Fibroblast of skin of back (primary cell): ENCODE measurements at regions not wholly inside any gene's neighbourhood (a gene's known extent, or its start where the extent isn't known, plus 50 kb on each side); places are given as distances from the start of the nearest gene placed in this dataset.

ENCODE experiments used
- DNase-seq: peaks from one replicate; pipeline ENCODE4 v3.0.0-alpha.2; 2013

DNA sequence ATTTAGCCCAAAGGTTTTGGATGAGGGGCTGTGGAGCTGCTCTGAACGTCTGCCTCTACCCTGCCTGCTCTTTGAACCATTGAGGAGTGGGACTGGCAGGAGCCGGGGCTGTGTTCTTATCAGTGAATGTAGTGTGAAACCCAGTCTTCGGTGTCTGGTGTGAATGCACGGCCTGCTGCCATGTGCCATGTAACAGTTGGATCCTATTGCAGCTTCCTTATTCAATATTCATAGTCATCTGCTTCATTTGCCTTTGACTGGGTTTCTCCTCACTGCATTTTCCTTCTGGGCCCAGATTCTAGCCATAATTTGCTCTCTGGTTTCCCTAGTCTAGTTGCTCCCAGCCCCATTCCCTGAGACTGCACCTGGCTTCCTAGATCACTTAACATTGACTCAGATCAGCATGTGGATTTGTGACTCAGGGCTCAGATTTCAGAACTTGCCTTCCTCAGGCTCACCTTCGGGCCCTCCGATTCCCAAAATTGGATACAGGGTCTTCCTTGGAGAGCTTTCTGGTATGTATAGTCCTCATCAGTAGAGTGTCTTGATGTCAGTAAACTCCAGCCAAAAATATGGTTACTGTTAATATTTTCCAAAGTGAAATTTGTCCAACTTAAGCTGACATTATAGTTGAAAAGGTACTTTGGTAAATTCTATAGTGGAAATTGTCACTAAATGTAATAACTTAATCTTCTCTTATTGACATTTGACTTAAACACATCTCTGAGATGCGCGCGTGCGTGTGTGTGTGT is 94.0 kb upstream of the DDIT4L start:
- no peak for DNase-seq

DNA sequence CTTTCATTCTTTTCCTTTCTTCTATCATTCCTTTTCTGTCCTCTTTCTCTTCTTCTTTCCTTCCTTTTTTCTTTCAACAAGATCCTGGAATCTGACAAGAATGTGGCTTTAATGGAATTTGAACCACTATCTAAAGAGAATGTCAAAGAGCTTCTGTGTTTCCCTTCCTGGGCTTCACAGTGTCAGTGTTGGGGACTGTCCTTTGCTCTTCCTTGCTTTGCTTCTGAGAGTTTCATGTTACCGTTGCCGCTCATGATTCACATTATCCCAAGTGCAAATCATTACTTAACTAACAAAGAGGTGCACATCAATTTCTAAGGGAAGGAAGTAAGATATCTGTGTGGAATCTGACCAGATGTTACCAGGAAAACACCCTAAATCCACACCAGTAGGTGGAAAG is 90.5 kb upstream of the DDIT4L start:
- no peak for DNase-seq

DNA sequence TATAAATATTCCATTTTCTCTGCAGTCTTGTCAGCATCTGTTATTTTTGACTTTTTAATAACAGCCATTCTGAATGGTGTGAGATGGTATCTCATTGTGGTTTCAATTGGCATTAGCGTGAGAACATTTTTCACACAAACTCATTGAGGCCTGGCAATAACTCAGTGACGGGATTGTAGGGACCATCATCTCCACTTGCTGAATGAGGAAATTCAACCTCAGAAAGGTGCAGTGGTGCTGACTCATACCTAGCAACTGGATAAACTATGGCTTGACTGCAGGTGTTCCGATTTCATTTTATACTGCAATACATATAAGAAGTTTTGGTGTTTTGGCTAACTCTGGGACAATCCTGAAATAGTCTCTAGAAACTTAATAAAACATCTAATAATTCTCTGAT is 88.3 kb upstream of the DDIT4L start:
- no peak for DNase-seq

DNA sequence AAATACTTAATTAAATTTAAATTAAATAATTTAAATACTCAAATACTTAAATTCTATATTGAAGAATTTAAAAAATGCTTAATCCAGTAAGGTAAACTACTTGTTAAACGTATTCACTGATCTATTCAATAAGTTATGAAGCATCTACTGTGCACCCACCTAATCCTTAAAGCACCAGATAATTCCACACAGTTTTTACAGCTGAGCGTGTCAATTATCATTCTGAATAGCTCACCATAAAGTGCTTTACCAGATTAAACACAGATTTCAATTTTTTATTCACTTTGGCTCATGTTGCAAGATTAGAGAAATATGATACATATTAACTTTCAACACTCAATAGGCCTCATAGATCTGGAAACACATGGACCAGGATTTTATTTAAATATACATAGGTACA is 79.2 kb upstream of the DDIT4L start:
- no peak for DNase-seq

DNA sequence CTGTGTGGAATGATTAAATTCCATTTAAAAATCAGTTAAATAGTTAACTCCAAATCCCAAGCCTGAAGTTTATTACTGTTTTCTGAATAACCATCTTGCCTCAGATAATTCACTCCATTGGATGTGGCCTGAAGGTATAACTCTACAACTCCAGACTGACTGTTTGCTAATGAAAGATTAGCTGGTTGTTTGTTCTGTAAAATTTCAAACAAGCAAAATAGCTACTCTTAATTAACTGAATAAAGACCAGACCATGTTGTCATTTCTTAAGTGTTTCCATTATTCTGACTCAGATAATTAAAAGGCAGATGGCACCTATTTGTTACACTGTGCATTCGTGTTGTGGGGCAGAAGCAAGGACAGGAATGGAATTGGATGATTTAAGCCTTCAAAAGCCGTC is 78.5 kb upstream of the DDIT4L start:
- DNase-seq: no peak

DNA sequence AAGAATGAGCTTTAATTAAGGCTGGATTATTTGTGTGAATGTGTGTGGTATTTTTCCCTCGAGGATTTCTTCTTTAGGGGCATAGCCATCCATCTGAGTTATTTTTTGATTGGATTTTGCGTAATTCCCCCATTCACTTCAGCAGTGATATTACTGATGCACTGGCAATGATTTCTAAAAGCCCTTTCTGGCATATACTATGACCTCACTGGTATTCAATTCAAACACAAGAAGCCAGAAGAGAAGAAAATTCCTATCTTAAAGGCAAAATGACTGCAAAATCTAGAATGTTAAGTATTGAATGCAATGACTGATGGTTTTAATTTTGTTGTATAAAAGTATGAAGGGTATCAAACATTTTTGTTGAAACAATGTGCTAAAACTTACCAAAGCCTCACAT is 71.1 kb upstream of the DDIT4L start:
- DNase-seq: no peak

DNA sequence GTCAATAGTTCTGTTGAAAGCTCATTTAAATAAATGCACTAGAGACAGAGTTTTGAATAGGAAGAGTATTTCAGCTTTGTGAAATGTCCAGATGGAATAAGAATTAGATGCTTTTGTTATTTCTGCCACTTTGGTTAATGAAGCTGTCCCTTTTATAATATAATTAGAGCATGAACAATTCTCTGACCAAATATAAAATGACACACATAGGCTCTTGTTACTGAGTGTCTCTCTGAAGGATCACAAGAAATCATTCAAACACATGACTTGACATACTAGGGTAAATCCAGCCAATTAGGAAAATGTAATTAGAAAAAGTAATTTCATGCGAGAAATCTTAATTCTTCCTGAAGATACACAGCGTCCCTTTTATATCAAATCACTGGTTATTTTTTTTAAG is 68.4 kb upstream of the DDIT4L start:
- DNase-seq: no peak

DNA sequence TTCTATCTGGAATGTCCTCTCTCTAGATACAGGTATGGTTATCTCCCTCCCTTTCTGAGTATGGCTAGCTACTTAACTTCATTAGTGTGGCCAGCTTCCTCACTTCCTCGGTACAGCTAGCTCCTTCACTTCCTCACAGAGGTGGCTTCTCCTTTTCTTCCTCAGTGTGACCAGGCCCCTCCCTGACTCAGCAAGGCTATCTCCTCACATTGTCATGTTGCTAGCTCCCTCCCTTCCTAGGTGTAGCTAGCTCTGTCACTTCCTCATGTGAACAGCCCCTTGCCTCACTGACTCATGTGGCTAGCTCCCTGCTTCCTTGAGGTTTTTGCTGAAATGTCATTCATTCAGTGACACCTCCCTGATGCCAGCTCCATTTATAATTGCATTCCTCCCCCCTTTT is 67.3 kb upstream of the DDIT4L start:
- no peak for DNase-seq

DNA sequence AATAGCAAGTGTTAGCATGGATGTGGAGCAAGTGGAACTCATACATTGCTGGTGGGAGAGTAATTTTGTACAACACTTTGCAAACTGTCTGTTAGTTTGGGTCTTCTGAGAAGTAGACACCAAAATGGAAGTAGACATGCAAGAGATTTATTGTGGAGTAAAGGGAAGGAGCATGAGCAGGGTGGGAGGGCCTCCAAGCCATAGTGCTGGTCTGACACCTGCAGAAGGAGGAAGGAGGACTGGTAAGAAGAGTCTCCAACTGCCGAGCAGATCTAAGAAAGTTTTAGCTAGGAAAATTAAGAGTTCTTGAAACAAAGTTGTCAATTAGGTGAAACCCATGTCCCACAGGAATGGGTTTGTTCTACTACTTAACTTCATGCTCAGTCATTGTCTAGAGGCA is 64.0 kb upstream of the DDIT4L start:
- no peak for DNase-seq

DNA sequence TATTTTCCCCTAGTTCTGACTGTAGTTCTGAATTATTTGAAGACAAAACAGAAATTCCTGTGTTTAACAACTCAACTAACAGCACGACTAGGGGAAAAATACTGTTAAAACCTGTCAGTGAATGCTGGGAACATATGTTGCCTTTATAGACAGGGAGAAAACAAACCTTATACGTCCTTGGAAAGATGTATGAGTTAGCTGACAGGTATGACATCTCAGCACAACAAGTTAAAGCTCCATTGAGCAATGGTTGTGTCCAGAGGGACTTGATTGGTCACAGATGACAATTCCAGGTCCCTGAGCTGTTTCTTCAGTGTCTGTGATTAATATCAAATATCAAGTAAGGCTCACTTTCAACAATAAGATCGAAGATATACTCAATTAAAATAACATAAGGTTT is 58.2 kb upstream of the DDIT4L start:
- DNase-seq: no peak

DNA sequence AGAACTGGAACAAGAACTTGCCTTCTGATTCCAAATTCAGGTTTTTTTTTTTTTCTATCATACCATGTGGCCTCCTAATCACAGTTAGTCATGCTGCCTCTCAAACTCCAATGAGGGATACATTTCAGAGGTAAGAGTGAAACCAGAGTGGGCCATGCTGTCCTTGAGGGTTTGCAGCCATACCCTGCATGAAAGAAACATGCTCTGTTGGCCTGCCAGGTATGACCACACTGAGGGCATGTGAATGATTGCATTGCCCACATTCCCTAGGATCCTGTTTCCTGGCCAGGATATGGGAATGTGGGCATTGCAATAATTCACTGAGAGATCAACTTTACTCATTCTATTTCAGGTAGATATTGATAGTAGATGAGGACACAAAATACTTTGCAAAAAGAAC is 56.4 kb upstream of the DDIT4L start:
- DNase-seq: no peak

DNA sequence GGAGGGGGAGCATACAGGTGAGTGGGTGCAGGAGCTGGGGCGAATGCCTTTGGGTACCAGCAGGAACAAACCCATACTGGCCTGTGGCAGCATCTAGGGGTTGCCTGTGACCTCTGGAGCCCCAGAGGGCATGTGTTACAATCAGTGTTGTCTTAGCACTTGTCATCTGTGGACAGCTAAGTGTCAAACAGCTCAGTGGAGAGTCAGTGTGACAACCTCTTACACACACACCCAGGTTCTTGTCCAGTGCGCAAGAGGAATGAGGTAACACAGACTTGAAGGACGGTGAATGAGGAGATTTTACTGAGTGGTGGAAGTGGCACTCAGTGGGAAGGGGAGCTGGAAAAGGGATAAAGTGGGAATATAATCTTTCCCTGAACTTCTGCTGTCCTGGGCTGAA is 54.1 kb upstream of the DDIT4L start:
- DNase-seq: no peak
